ENCODE measurements at regions not wholly inside any gene's neighbourhood (a gene's known extent, or its start where the extent isn't known, plus 50 kb on each side); places are given as distances from the start of the nearest gene placed in this dataset.

- Histone ChIP-seq H3K27ac (no peak overlapping the region), H3K9me3 (ENCODE audit: control insufficient read depth, low read length) (no peaks in the 10 kb centered on the region), H3K36me3 (ENCODE audit: control insufficient read depth, insufficient read depth, low read length) (no peaks in the 10 kb centered on the region), H3K4me3 (ENCODE audit: low read depth, low read length) (no peak overlapping the region), H2AFZ (no peak overlapping the region), H3K27me3 (ENCODE audit: control insufficient read depth, insufficient read depth, low read length) (no peaks in the 10 kb centered on the region), H3K4me1 (no peaks in the 10 kb centered on the region), H3K9ac (no peak overlapping the region), H3K79me2 (no peaks in the 10 kb centered on the region), H3K4me2 (ENCODE audit: low read length) (no peak overlapping the region)
- no peak for TF ChIP-seq CTCF (IDR thresholded peaks at IDR 0.05)
These were observed 103.1 kb upstream of the SOX13 start for GRCh38 chr1:203969846-203970245.

- Histone ChIP-seq H3K27ac (no peak overlapping the region), H3K9me3 (ENCODE audit: control insufficient read depth, low read length) (no peaks in the 10 kb centered on the region), H3K36me3 (ENCODE audit: control insufficient read depth, insufficient read depth, low read length) (no peaks in the 10 kb centered on the region), H3K27me3 (ENCODE audit: control insufficient read depth, insufficient read depth, low read length) (no peaks in the 10 kb centered on the region), H3K4me2 (ENCODE audit: low read length) (no peak overlapping the region), H2AFZ (no peak overlapping the region), H3K4me3 (ENCODE audit: low read depth, low read length) (no peak overlapping the region), H3K4me1 (peaks cover 4% of the 10 kb centered on the region), H3K9ac (no peak overlapping the region), H3K79me2 (no peaks in the 10 kb centered on the region)
- no peak for TF ChIP-seq CTCF (IDR thresholded peaks at IDR 0.05)
These were observed 87.9 kb upstream of the SOX13 start for GRCh38 chr1:203985044-203985443.

GRCh38 chr1:203985676-203986075 lies 87.2 kb upstream of the SOX13 start:
- no peak overlapping the region for H3K4me2 ChIP-seq (ENCODE audit: low read length)
- H3K9me3 ChIP-seq (ENCODE audit: control insufficient read depth, low read length): no peaks in the 10 kb centered on the region
- H3K4me3 ChIP-seq (ENCODE audit: low read depth, low read length): no peak overlapping the region
- TF ChIP-seq CTCF (IDR thresholded peaks at IDR 0.05): no peak
- no peak overlapping the region for H3K9ac ChIP-seq
- H2AFZ ChIP-seq: no peak overlapping the region
- H3K79me2 ChIP-seq: no peaks in the 10 kb centered on the region
- H3K27ac ChIP-seq: no peak overlapping the region
- H3K27me3 ChIP-seq (ENCODE audit: control insufficient read depth, insufficient read depth, low read length): no peaks in the 10 kb centered on the region
- peaks cover 4% of the 10 kb centered on the region for H3K4me1 ChIP-seq
- no peaks in the 10 kb centered on the region for H3K36me3 ChIP-seq (ENCODE audit: control insufficient read depth, insufficient read depth, low read length)

- Histone ChIP-seq H3K36me3 (ENCODE audit: control insufficient read depth, insufficient read depth, low read length) (no peaks in the 10 kb centered on the region), H3K9me3 (ENCODE audit: control insufficient read depth, low read length) (no peaks in the 10 kb centered on the region), H3K4me2 (ENCODE audit: low read length) (no peak overlapping the region), H2AFZ (no peak overlapping the region), H3K4me3 (ENCODE audit: low read depth, low read length) (no peak overlapping the region), H3K79me2 (no peaks in the 10 kb centered on the region), H3K4me1 (peaks cover 4% of the 10 kb centered on the region), H3K27me3 (ENCODE audit: control insufficient read depth, insufficient read depth, low read length) (no peaks in the 10 kb centered on the region), H3K9ac (no peak overlapping the region), H3K27ac (peak overlapping the region; percentile 24)
- no peak for TF ChIP-seq CTCF (IDR thresholded peaks at IDR 0.05)
These were observed 85.9 kb upstream of the SOX13 start for GRCh38 chr1:203986887-203987461.

GRCh38 chr1:203990118-203990517 lies 82.8 kb upstream of the SOX13 start:
- Histone ChIP-seq H3K27me3 (ENCODE audit: control insufficient read depth, insufficient read depth, low read length) (no peaks in the 10 kb centered on the region), H3K4me1 (peaks cover 2% of the 10 kb centered on the region), H3K36me3 (ENCODE audit: control insufficient read depth, insufficient read depth, low read length) (no peaks in the 10 kb centered on the region), H3K79me2 (no peaks in the 10 kb centered on the region), H3K27ac (no peak overlapping the region), H3K4me2 (ENCODE audit: low read length) (no peak overlapping the region), H2AFZ (no peak overlapping the region), H3K9me3 (ENCODE audit: control insufficient read depth, low read length) (no peaks in the 10 kb centered on the region), H3K9ac (no peak overlapping the region), H3K4me3 (ENCODE audit: low read depth, low read length) (no peak overlapping the region)
- TF ChIP-seq CTCF (IDR thresholded peaks at IDR 0.05): no peak
